B cell (primary cell): ENCODE measurements at regions not wholly inside any gene's neighbourhood (a gene's known extent, or its start where the extent isn't known, plus 50 kb on each side); places are given as distances from the start of the nearest gene placed in this dataset.

Experiments used
- CTCF ChIP-seq: fragments of 200-600 bp; IDR thresholded peaks from one replicate; pipeline ENCODE4 v1.8.0; 2022; ENCODE audit warnings: antibody characterized with exemption, mild to moderate bottlenecking
- EZH2 ChIP-seq: IDR thresholded peaks from 2 replicates; pipeline ENCODE4 v1.6.1; 2012; ENCODE audit warnings: borderline replicate concordance, low read depth, mild to moderate bottlenecking, moderate library complexity, low read length; ENCODE audit not compliant: insufficient read depth, poor library complexity, severe bottlenecking

DNA sequence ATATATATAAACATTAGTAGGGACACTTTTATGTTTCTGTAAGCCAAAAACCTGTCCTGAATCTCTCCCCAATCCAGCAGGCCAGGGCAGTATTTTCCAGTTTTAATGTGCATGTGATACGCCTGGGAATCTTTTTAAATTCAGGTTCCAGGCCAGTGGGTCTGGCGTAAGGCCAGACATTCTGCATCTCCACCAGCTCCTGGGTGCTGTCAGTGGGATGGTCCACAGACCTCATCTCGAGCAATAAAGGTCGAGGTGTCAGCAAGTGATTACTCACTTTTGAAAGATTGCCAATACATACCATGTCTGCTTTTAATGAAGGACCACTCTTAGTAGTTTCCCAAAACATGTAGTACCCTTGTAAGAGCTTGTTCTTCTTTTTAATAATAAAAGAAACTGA lies 189.9 kb upstream of the SH3BP4 start:
- TF ChIP-seq CTCF: no peak
- no peak for TF ChIP-seq EZH2
